ENCODE measurements at regions not wholly inside any gene's neighbourhood (a gene's known extent, or its start where the extent isn't known, plus 50 kb on each side); places are given as distances from the start of the nearest gene placed in this dataset.

DNA sequence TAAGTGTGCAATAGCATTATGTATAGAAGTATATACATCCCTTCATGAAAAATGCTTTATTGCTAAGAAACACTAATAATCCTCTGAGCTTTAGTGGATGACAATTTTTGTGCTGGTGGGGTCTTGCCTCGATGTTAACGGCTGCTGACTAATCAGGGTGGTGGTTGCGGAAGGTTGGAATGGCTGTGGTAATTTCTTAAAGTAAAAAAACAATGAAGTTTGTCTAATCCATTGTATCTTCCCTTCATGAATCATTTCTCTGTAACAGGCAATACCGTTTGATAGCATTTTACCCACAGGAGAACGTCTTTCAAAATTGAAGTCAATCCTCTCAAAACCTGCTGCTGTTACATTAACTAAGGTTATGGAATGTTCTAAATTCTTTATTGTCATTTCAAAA lies 816.5 kb upstream of the GJE1 start:
- no peak for TF ChIP-seq POLR2A (IDR thresholded peaks at IDR 0.05; ENCODE audit: extremely low read depth, insufficient read length)
- TF ChIP-seq, protein P1, sequence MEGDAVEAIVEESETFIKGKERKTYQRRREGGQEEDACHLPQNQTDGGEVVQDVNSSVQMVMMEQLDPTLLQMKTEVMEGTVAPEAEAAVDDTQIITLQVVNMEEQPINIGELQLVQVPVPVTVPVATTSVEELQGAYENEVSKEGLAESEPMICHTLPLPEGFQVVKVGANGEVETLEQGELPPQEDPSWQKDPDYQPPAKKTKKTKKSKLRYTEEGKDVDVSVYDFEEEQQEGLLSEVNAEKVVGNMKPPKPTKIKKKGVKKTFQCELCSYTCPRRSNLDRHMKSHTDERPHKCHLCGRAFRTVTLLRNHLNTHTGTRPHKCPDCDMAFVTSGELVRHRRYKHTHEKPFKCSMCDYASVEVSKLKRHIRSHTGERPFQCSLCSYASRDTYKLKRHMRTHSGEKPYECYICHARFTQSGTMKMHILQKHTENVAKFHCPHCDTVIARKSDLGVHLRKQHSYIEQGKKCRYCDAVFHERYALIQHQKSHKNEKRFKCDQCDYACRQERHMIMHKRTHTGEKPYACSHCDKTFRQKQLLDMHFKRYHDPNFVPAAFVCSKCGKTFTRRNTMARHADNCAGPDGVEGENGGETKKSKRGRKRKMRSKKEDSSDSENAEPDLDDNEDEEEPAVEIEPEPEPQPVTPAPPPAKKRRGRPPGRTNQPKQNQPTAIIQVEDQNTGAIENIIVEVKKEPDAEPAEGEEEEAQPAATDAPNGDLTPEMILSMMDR (IDR thresholded peaks at IDR 0.05; ENCODE audit: low read depth, low read length) = no peak
- TF ChIP-seq, protein P2, sequence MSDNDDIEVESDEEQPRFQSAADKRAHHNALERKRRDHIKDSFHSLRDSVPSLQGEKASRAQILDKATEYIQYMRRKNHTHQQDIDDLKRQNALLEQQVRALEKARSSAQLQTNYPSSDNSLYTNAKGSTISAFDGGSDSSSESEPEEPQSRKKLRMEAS (IDR thresholded peaks at IDR 0.05; ENCODE audit: low read depth, low read length) = no peak
